GM19099 (cell line): ENCODE measurements at regions not wholly inside any gene's neighbourhood (a gene's known extent, or its start where the extent isn't known, plus 50 kb on each side); places are given as distances from the start of the nearest gene placed in this dataset.

Experiments
- POLR2A ChIP-seq: IDR thresholded peaks from 3 replicates; pipeline ENCODE4 v1.6.1; 2011; ENCODE audit warnings: low read depth; ENCODE audit not compliant: insufficient read length; ENCODE audit errors: extremely low read depth

DNA sequence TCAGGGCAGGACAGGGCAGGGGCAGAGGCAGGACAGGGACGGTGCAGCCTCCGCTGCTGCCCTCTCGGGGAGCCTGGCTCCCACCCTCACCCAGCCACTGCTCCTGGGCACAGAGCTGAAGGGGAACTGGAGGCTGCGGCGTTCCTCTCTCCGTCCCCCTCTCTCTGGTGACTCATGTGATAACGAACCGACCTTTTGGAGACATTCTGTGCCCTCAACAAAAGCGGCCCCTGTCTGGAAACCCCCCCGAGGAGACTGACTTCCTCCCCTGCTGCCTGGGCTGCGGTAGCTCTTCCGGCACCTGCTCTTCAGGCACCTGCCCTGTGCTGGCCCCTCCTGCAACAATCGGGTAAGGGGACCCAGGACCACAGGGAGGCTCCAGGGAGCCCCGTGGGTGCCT lies 5419.6 kb upstream of the TPTE start:
- TF ChIP-seq POLR2A = peak; percentile 41
